ENCODE measurements at regions not wholly inside any gene's neighbourhood (a gene's known extent, or its start where the extent isn't known, plus 50 kb on each side); places are given as distances from the start of the nearest gene placed in this dataset.

- no peak for TF ChIP-seq CTCF (IDR thresholded peaks at IDR 0.05; ENCODE audit: low read depth, low read length)
- no peak for TF ChIP-seq POLR2A (IDR thresholded peaks at IDR 0.05; ENCODE audit: extremely low read depth, insufficient read length)
- TF ChIP-seq MAX (IDR thresholded peaks at IDR 0.05; ENCODE audit: low read depth, low read length): no peak
- TF ChIP-seq MYC (IDR thresholded peaks at IDR 0.05; ENCODE audit: low read depth, low read length): no peak
These were observed 77.8 kb upstream of the EHBP1 start for GRCh38 chr2:62627667-62628066.
